T-helper 17 cell (primary cell): ENCODE measurements at regions not wholly inside any gene's neighbourhood (a gene's known extent, or its start where the extent isn't known, plus 50 kb on each side); places are given as distances from the start of the nearest gene placed in this dataset.

Source experiments
- ATAC-seq: fragments of 150-1000 bp; cut with Tn5 transposase; 2 replicates; pipeline ENCODE4 v1.10.0; 2021; ENCODE audit warnings: mild to moderate bottlenecking, moderate library complexity
- DNase-seq, 3 donors: peaks; one replicate each; pipeline versions ENCODE4 v3.0.0 to v3.0.0-alpha.2; 2020 to 2021
- H3K9me3 ChIP-seq: one replicate; pipeline ENCODE4 v1.7.0; 2013; ENCODE audit warnings: low read length, mild to moderate bottlenecking; ENCODE audit not compliant: control insufficient read depth, poor library complexity, severe bottlenecking
- H3K27ac Mint-ChIP-seq: one replicate; pipeline ENCODE4 v1.8.0; 2022; ENCODE audit warnings: mild to moderate bottlenecking, moderate library complexity, mixed read lengths
- H3K27me3 Mint-ChIP-seq: one replicate; pipeline ENCODE4 v1.8.0; 2022; ENCODE audit warnings: mixed read lengths
- H3K36me3 Mint-ChIP-seq: one replicate; pipeline ENCODE4 v1.8.0; 2022; ENCODE audit warnings: low read depth, mixed read lengths
- H3K4me1 Mint-ChIP-seq: one replicate; pipeline ENCODE4 v1.8.0; 2022; ENCODE audit warnings: mild to moderate bottlenecking, mixed read lengths
- H3K4me3 Mint-ChIP-seq: one replicate; pipeline ENCODE4 v1.8.0; 2022; ENCODE audit warnings: mild to moderate bottlenecking, moderate library complexity, mixed read lengths

DNA sequence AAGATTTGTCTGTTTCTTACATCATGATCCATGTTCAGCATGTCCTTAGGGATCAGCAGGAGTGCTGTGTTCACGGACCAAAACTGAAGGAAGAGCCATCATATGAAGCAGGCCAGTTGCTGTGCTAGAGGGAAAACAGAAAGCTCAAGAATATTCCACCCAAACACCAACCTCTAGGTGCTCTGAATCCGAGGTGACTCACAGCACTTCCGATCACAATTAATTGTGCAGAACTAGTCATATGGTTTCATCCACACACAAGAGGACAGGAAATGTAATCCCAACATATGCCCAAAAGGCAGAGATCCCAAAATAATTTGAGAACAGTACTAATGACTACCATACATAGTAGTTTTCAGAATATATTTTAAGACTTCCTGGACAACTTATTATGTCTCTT lies 257.9 kb upstream of the KCNH8 start:
- H3K4me1 Mint-ChIP-seq = peaks cover 6% of the 10 kb centered on the region
- ATAC-seq = no peak
- no peaks in the 10 kb centered on the region for H3K9me3 ChIP-seq
- peaks cover 2% of the 10 kb centered on the region for H3K36me3 Mint-ChIP-seq
- H3K4me3 Mint-ChIP-seq = no peak overlapping the region
- H3K27ac Mint-ChIP-seq = no peak overlapping the region
- H3K27me3 Mint-ChIP-seq = peaks cover 50% of the 10 kb centered on the region
- DNase-seq = no peak

DNA sequence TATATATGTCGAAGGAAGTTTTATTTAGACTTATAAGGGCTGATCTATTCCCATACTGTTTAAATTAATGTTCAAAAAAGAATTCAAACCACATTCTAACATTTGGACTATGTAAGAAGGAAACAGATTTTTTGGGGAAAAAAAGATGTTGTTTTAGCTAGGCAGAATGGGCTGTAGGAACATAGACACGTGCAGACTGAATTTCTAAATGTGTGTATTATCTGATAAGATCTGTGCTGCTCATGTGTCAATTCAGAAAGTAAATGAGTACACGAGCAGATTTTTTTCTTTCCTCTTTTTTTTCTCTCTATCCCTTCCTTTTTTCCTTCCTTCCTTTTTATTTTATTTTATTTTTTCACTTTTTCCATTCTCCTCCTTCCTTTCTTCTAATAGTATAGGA lies 259.5 kb upstream of the KCNH8 start:
- no peak for DNase-seq
- H3K27ac Mint-ChIP-seq = no peak overlapping the region
- peaks cover 44% of the 10 kb centered on the region for H3K27me3 Mint-ChIP-seq
- peaks cover 6% of the 10 kb centered on the region for H3K4me1 Mint-ChIP-seq
- H3K4me3 Mint-ChIP-seq = no peak overlapping the region
- ATAC-seq = no peak
- H3K36me3 Mint-ChIP-seq = peaks cover 2% of the 10 kb centered on the region
- no peaks in the 10 kb centered on the region for H3K9me3 ChIP-seq

DNA sequence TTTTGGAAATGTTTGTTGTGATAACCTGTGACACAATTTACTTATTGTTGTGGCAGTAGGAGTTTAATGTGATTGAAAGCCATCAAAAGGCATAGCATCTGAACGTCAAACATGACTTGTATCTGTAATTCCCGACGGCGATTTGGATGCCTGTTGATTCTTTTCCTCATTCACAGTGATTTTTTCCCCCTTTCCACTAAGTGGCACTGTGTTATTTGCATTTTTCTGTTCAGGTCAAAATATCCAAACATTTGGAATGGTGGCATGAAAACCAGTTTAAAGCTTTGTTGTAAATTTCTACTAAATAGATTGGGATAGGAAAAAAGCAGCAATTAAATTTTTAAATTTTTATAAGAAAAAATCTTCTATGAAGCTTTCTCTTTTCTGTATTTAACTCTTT lies 259.9 kb upstream of the KCNH8 start:
- DNase-seq (no peak), ATAC-seq (no peak)
- H3K9me3 ChIP-seq = no peaks in the 10 kb centered on the region
- Mint-ChIP-seq H3K4me3 (no peak overlapping the region), H3K4me1 (peaks cover 6% of the 10 kb centered on the region), H3K36me3 (peaks cover 2% of the 10 kb centered on the region), H3K27ac (no peak overlapping the region), H3K27me3 (peaks cover 44% of the 10 kb centered on the region)

DNA sequence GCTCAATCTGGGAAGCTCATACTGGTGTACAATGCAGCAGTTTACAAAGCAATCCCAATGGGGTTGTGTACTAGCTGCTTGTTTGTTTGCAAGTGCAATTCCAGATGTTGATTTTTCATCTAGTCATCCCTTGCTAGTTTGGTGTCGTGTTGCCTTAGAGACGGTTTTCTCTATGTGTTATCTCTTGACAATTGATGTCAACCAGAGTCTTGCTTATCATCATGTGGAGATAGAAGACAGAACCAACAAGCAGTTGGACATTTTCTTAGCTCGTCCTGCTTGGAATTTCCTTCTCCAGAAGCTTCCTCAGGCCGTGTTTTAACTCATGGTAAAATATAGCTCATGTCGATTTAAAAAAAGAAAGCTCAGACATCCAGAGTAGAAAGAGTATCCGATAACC lies 262.0 kb upstream of the KCNH8 start:
- Mint-ChIP-seq H3K4me3 (no peak overlapping the region), H3K27ac (no peak overlapping the region), H3K36me3 (no peaks in the 10 kb centered on the region), H3K27me3 (peaks cover 37% of the 10 kb centered on the region), H3K4me1 (no peaks in the 10 kb centered on the region)
- no peak for DNase-seq
- no peak for ATAC-seq
- H3K9me3 ChIP-seq = no peaks in the 10 kb centered on the region

DNA sequence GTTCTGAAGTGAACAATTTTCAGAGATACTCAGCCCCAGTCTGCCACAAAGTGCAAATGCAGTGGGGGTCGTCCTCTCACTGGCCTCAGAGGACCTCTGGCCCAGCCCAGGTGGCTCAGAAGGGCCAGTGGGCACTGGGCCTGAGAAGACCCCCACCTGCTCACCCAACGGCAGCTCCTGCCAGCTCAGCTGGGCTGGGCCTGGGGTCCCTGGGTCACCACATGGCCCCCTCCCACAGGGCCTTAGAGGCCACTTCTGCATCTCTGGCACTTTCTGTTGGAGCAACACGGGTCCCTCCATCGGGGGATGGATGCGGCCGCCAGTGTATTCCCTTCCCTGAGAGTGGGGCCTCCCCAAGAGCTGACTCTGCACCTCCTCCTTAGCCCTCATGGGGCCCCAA lies 262.7 kb upstream of the KCNH8 start:
- no peak overlapping the region for H3K4me3 Mint-ChIP-seq
- DNase-seq (no peak), ATAC-seq (no peak)
- H3K27me3 Mint-ChIP-seq = peaks cover 32% of the 10 kb centered on the region
- no peaks in the 10 kb centered on the region for H3K4me1 Mint-ChIP-seq
- H3K27ac Mint-ChIP-seq = no peak overlapping the region
- H3K36me3 Mint-ChIP-seq = no peaks in the 10 kb centered on the region
- no peaks in the 10 kb centered on the region for H3K9me3 ChIP-seq

DNA sequence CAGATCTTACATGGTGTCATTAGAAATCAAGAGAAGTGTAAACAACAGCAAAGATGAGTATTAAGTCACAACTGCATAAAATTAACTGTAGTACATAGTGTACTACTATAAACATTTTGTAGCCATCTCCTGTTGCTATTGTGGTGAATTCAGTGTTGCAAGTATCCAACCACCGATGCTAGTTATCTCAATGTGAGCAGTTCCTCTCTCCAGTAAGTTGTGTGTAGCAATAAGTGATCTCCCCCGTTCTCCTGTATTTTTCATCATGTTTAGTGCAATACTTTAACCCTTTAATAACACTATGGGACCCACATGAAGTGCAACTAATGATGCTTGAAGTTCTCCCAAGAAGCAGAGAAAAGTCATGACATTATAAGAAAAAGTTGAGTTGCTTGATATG lies 264.7 kb upstream of the KCNH8 start:
- DNase-seq (no peak), ATAC-seq (no peak)
- no peaks in the 10 kb centered on the region for H3K4me1 Mint-ChIP-seq
- no peaks in the 10 kb centered on the region for H3K9me3 ChIP-seq
- H3K27ac Mint-ChIP-seq = no peak overlapping the region
- no peaks in the 10 kb centered on the region for H3K36me3 Mint-ChIP-seq
- H3K4me3 Mint-ChIP-seq = no peak overlapping the region
- H3K27me3 Mint-ChIP-seq = peaks cover 19% of the 10 kb centered on the region

DNA sequence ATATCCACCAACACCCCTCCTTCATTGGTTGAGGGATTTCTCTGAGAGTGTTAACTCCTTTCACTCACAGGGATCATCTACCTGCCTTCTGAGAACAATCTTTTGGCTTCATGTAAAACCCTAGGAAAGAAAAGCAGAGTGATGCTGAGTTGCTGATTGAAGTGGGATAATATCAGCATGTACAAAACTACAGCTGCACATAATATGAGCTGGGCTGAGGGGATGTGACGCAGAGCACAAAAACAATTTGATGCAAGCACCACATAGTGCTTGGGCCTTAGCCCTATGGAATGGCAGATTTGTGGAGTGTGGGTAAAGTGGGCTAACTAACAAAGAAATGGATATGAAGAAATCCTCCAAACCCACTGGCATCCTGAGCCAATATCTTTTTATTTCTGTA lies 267.6 kb upstream of the KCNH8 start:
- Mint-ChIP-seq H3K27me3 (peaks cover 2% of the 10 kb centered on the region), H3K27ac (no peak overlapping the region), H3K4me1 (no peaks in the 10 kb centered on the region), H3K4me3 (no peak overlapping the region), H3K36me3 (no peaks in the 10 kb centered on the region)
- H3K9me3 ChIP-seq = no peaks in the 10 kb centered on the region
- ATAC-seq (no peak), DNase-seq (no peak)

DNA sequence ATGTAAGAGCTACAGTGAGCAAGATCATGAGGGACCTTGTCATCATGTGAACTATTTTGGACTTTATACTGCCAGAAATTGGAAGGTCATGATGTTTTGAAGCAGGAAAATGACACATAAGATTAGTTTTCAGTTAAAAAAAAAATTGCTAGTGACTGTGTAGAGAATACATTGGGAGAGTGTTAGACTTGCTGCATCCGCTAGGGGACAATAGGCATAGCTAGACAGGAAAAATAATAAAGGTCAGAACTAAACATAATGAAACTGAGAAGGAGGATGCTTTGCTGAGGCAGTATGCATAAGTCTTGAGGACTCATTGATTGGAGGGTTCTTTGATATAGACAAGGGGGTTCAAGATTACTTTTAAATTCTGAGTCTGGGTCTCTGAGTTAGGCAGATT lies 275.8 kb upstream of the KCNH8 start:
- Mint-ChIP-seq H3K27ac (no peak overlapping the region), H3K4me1 (no peaks in the 10 kb centered on the region), H3K27me3 (no peaks in the 10 kb centered on the region), H3K4me3 (no peak overlapping the region), H3K36me3 (no peaks in the 10 kb centered on the region)
- no peaks in the 10 kb centered on the region for H3K9me3 ChIP-seq
- ATAC-seq = no peak
- DNase-seq = no peak

DNA sequence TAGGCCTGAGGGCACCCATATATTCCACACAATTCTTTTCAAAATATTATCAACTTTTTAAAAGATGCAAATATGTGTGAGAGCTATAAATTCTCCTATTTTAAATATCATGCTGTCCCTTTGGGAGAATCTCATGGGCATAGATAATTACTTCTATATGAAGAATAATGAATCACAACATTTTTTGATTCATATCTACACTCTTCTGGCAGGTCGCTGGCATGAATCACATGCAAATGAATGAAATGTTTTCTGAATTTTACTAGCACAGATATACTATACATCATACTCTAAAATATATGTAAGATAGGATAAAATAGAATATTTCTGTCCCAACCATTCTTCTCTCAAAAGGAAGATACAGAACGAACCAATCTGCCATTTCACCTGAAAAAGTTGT lies 277.7 kb upstream of the KCNH8 start:
- DNase-seq (no peak), ATAC-seq (no peak)
- Mint-ChIP-seq H3K27me3 (no peaks in the 10 kb centered on the region), H3K27ac (no peak overlapping the region), H3K36me3 (no peaks in the 10 kb centered on the region), H3K4me3 (no peak overlapping the region), H3K4me1 (no peaks in the 10 kb centered on the region)
- H3K9me3 ChIP-seq = no peaks in the 10 kb centered on the region

DNA sequence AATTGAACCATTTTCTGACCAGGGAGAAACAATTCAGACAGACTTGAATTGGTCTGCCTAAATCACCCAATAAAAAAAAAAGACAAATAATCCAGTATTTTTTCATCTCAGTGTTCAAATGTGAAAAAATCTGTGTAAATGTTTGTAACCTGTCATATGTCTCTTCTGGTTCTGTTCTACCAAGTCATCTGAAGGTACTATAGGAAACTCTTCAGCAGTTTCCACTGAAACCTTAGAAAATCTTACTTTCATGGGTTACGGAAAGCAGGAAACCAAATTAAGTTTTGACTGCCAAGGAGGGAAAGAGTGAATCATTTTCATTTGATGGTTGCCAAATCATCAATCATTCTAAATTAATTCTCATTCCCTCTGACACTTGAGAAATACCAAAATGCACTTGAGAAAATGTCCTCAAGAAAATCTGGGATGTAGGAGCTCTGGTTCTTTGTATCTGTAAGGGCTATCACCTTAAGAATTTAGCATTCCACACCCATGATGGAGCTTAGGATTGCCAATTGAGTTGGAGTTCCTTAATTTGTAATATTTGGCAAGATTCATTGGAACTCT lies 278.2 kb upstream of the KCNH8 start:
- ATAC-seq (no peak), DNase-seq (no peak)
- Mint-ChIP-seq H3K4me3 (no peak overlapping the region), H3K4me1 (no peaks in the 10 kb centered on the region), H3K36me3 (no peaks in the 10 kb centered on the region), H3K27ac (no peak overlapping the region), H3K27me3 (no peaks in the 10 kb centered on the region)
- H3K9me3 ChIP-seq = no peaks in the 10 kb centered on the region

DNA sequence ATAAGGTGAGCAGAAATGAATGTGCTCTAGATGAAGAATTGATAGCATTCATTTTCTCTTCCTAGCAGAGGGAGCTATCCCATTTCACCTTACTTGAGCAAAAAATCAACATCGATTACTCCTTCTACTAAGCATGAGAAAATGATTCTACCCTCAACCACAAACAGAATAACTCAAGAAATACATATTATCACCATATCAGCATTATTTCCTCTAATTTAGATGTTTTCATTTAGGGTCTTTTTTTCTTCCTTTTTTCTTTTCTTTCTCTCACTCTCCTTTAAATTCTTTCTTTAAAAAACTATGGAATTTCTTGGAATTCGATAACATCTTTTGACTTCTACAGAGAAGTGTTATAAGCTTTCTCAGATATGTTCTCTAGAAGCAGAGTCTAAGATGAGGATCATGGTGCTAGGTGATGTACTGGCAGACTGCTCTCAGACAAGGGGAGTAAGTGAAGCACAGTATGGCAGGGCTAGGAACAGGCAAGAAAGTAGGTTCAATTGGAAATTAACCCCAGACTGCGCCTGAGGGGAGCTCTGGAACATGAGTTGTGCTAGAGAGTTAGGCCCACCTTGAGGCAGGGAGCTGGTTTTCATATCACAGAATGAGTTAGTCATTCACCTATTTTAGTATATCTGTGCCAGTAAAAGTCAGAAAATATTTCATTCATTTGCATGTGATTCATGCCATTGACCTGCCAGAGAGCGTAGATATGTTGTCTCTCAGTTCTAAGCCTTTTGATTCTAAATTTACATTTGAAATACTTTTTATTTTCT lies 279.2 kb upstream of the KCNH8 start:
- ATAC-seq (no peak), DNase-seq (no peak)
- Mint-ChIP-seq H3K4me3 (no peak overlapping the region), H3K4me1 (no peaks in the 10 kb centered on the region), H3K36me3 (no peaks in the 10 kb centered on the region), H3K27me3 (no peaks in the 10 kb centered on the region), H3K27ac (no peak overlapping the region)
- no peaks in the 10 kb centered on the region for H3K9me3 ChIP-seq

DNA sequence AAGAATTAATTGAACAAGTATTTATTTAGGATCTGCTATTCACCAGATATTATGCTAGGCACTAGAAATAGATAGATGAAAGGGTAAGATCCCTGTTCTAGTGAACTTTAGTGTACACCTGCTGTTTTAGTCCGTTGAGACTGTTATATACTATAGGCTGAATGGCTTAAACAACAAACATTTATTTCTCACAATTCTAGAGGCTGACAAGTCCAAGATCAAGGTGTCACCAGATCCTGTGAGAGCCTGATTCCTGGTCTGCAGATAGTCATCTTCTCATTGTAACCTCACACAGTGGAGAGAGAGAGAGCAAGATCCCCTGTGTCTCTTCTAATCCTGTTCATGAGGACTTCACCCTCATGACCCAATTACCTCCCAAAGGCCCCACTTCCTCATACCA lies 281.4 kb upstream of the KCNH8 start:
- Mint-ChIP-seq H3K4me1 (no peaks in the 10 kb centered on the region), H3K36me3 (no peaks in the 10 kb centered on the region), H3K4me3 (no peak overlapping the region), H3K27ac (no peak overlapping the region), H3K27me3 (peaks cover 9% of the 10 kb centered on the region)
- DNase-seq (no peak), ATAC-seq (no peak)
- no peaks in the 10 kb centered on the region for H3K9me3 ChIP-seq

DNA sequence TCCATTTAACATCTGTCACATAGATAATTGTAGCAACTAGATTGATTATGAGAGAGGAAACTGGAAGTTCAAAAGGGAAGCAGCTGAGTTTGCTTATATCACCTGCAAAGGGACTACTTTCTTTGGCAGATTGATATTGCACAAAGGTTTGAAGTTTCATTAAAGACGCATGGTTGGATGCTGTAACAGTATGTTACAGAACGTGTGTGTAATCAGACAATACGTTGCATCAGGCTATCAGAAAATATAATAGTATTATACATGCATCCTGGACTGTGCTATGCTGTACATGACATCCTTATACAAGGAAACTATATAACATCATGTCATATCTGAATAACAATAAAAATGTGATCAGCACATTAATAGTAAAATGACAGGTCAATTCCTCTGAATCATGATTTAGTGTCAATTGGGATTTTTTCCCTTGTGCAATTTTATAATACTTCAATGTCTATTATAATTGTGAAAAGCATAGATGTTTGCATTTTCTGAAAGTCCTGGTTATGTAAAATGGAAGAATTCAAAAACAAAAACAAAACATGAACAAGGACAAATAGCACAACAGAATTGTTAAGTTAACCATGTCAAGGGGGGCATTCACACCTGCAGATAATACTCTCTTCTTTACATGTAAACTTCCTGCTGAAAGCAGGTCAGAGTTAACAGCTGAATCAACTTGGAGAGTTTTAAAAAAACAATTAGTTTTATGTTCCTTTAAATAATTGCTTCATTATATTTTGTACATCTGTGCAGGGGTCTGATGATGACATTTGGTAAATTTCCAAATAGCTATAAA lies 283.2 kb upstream of the KCNH8 start:
- no peak for DNase-seq
- no peak for ATAC-seq
- H3K36me3 Mint-ChIP-seq = no peaks in the 10 kb centered on the region
- H3K4me3 Mint-ChIP-seq = no peak overlapping the region
- H3K4me1 Mint-ChIP-seq = no peaks in the 10 kb centered on the region
- no peak overlapping the region for H3K27ac Mint-ChIP-seq
- peaks cover 9% of the 10 kb centered on the region for H3K27me3 Mint-ChIP-seq
- H3K9me3 ChIP-seq = no peaks in the 10 kb centered on the region
